ENCODE measurements at regions not wholly inside any gene's neighbourhood (a gene's known extent, or its start where the extent isn't known, plus 50 kb on each side); places are given as distances from the start of the nearest gene placed in this dataset.

GRCh38 chr5:143571642-143572624 is 168.4 kb upstream of the NR3C1 start:
- no peaks in the 10 kb centered on the region for H3K27me3 Mint-ChIP-seq
- peaks cover 3% of the 10 kb centered on the region for H3K9me3 Mint-ChIP-seq
- H3K4me1 Mint-ChIP-seq (ENCODE audit: unreplicated experiment), result peaks cover 17% of the 10 kb centered on the region
- TF ChIP-seq CTCF (conservative IDR thresholded peaks at IDR 0.05), result no peak
- no peak overlapping the region for H3K27ac Mint-ChIP-seq
- H3K36me3 Mint-ChIP-seq, result no peaks in the 10 kb centered on the region
- no peak for DNase-seq (ENCODE audit: extremely low spot score, unreplicated experiment)
- no peak overlapping the region for H3K4me3 Mint-ChIP-seq

GRCh38 chr5:143570989-143571388 is 167.5 kb upstream of the NR3C1 start:
- no peak overlapping the region for H3K4me3 Mint-ChIP-seq
- no peaks in the 10 kb centered on the region for H3K36me3 Mint-ChIP-seq
- no peaks in the 10 kb centered on the region for H3K9me3 Mint-ChIP-seq
- no peak for TF ChIP-seq CTCF (conservative IDR thresholded peaks at IDR 0.05)
- no peaks in the 10 kb centered on the region for H3K27me3 Mint-ChIP-seq
- no peak overlapping the region for H3K27ac Mint-ChIP-seq
- H3K4me1 Mint-ChIP-seq (ENCODE audit: unreplicated experiment), result peaks cover 12% of the 10 kb centered on the region
- DNase-seq (ENCODE audit: extremely low spot score, unreplicated experiment), result no peak

GRCh38 chr5:143569722-143570567 is 166.5 kb upstream of the NR3C1 start:
- Mint-ChIP-seq H3K9me3 (no peaks in the 10 kb centered on the region), H3K4me3 (no peak overlapping the region), H3K36me3 (no peaks in the 10 kb centered on the region), H3K4me1 (ENCODE audit: unreplicated experiment) (peaks cover 12% of the 10 kb centered on the region), H3K27me3 (no peaks in the 10 kb centered on the region), H3K27ac (no peak overlapping the region)
- no peak for TF ChIP-seq CTCF (conservative IDR thresholded peaks at IDR 0.05)
- DNase-seq (ENCODE audit: extremely low spot score, unreplicated experiment), result no peak

GRCh38 chr5:143569213-143569701 is 165.8 kb upstream of the NR3C1 start:
- Mint-ChIP-seq H3K27me3 (no peaks in the 10 kb centered on the region), H3K4me1 (ENCODE audit: unreplicated experiment) (peaks cover 12% of the 10 kb centered on the region), H3K4me3 (no peak overlapping the region), H3K27ac (no peak overlapping the region), H3K9me3 (no peaks in the 10 kb centered on the region), H3K36me3 (no peaks in the 10 kb centered on the region)
- no peak for TF ChIP-seq CTCF (conservative IDR thresholded peaks at IDR 0.05)
- DNase-seq (ENCODE audit: extremely low spot score, unreplicated experiment), result no peak

GRCh38 chr5:143567583-143568504 is 164.4 kb upstream of the NR3C1 start:
- H3K27ac Mint-ChIP-seq, result no peak overlapping the region
- H3K4me1 Mint-ChIP-seq (ENCODE audit: unreplicated experiment), result peaks cover 12% of the 10 kb centered on the region

More at GRCh38 chr5:143567583-143568504, 164.4 kb upstream of the NR3C1 start:
- no peaks in the 10 kb centered on the region for H3K27me3 Mint-ChIP-seq
- H3K9me3 Mint-ChIP-seq, result no peaks in the 10 kb centered on the region
- no peak for DNase-seq (ENCODE audit: extremely low spot score, unreplicated experiment)
- H3K36me3 Mint-ChIP-seq, result no peaks in the 10 kb centered on the region
- H3K4me3 Mint-ChIP-seq, result no peak overlapping the region
- no peak for TF ChIP-seq CTCF (conservative IDR thresholded peaks at IDR 0.05)

Data from type B pancreatic cell (in vitro differentiated cells).